ENCODE measurements at regions not wholly inside any gene's neighbourhood (a gene's known extent, or its start where the extent isn't known, plus 50 kb on each side); places are given as distances from the start of the nearest gene placed in this dataset.

- DNase-seq (ENCODE audit: low read depth in 1 of 2, low spot score in 1 of 2) (no peak), ATAC-seq (no peak), FAIRE-seq (no peak)
- peaks cover 11% of the 10 kb centered on the region; the same call in 2 of the 3 replicates for H3K4me1 ChIP-seq
- no peak overlapping the region for H3K27ac ChIP-seq
- no peaks in the 10 kb centered on the region for H3K9me3 ChIP-seq
- peak overlapping the region; percentile 22; the same call in 1 of the 3 replicates for H3K4me2 ChIP-seq
- WGBS (ENCODE audit: missing lambda C conversion rate), result 46% methylated on average over 2 of the region's 2 CpGs
- TF ChIP-seq HOXB13 (CRISPR knock-in tag; IDR thresholded peaks at IDR 0.05; ENCODE audit: low read depth) (no peak), MAFK (IDR thresholded peaks at IDR 0.05; ENCODE audit: partially characterized antibody) (peak; percentile 18), POLR2AphosphoS2 (conservative IDR thresholded peaks at IDR 0.05; ENCODE audit: low read length) (no peak), HOXA7 (CRISPR knock-in tag; IDR thresholded peaks at IDR 0.05) (no peak), CHD2 (IDR thresholded peaks at IDR 0.05; ENCODE audit: low read length, partially characterized antibody) (no peak), USF2 (IDR thresholded peaks at IDR 0.05) (no peak), PHF8 (IDR thresholded peaks at IDR 0.05; ENCODE audit: borderline replicate concordance, low read depth) (no peak), RARB (CRISPR knock-in tag; IDR thresholded peaks at IDR 0.05) (no peak)
- TF ChIP-seq, protein P1, sequence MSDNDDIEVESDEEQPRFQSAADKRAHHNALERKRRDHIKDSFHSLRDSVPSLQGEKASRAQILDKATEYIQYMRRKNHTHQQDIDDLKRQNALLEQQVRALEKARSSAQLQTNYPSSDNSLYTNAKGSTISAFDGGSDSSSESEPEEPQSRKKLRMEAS (IDR thresholded peaks at IDR 0.05), result no peak
- POLR2A ChIA-PET, result no interaction called here
- CTCF ChIA-PET, result interaction anchor here (0.8 to 5.0 kb wide), 2 partner anchors 38 to 282 kb away, joined by 3 to 53 read pairs; no protein-coding TSS in a partner anchor
- H3K4me3 ChIP-seq, result no peak overlapping the region
Observed at GRCh38 chr21:34205811-34206571, 132.6 kb downstream of the MRPS6 start.

- Histone ChIP-seq H3K27ac (no peak overlapping the region), H3K4me3 (no peak overlapping the region), H3K4me2 (no peak overlapping the region), H3K4me1 (no peaks in the 10 kb centered on the region), H3K9me3 (peaks cover 9% of the 10 kb centered on the region; the same call in 1 of the 3 replicates)
- DNase-seq (ENCODE audit: low read depth in 1 of 2, low spot score in 1 of 2) (no peak), ATAC-seq (no peak), FAIRE-seq (no peak)
- ChIA-PET CTCF (interaction anchor here (1.2 kb wide), 1 partner anchor 12 kb away, joined by 3 read pairs; no protein-coding TSS in a partner anchor), POLR2A (no interaction called here)
- no peak for TF ChIP-seq KDM5A (IDR thresholded peaks at IDR 0.05)
- no peak for TF ChIP-seq MAZ (IDR thresholded peaks at IDR 0.05; ENCODE audit: borderline replicate concordance, low read depth, low read length)
- no peak for TF ChIP-seq PHF8 (IDR thresholded peaks at IDR 0.05; ENCODE audit: borderline replicate concordance, low read depth)
- TF ChIP-seq NFE2L2 (conservative IDR thresholded peaks at IDR 0.05; ENCODE audit: low read length), result no peak
- TF ChIP-seq, protein P2, sequence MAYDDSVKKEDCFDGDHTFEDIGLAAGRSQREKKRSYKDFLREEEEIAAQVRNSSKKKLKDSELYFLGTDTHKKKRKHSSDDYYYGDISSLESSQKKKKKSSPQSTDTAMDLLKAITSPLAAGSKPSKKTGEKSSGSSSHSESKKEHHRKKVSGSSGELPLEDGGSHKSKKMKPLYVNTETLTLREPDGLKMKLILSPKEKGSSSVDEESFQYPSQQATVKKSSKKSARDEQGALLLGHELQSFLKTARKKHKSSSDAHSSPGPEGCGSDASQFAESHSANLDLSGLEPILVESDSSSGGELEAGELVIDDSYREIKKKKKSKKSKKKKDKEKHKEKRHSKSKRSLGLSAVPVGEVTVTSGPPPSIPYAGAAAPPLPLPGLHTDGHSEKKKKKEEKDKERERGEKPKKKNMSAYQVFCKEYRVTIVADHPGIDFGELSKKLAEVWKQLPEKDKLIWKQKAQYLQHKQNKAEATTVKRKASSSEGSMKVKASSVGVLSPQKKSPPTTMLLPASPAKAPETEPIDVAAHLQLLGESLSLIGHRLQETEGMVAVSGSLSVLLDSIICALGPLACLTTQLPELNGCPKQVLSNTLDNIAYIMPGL (CRISPR knock-in tag; IDR thresholded peaks at IDR 0.05; ENCODE audit: borderline replicate concordance), result no peak
- TF ChIP-seq EP300 (IDR thresholded peaks at IDR 0.05), result no peak
- no peak for TF ChIP-seq FOXS1 (CRISPR knock-in tag; IDR thresholded peaks at IDR 0.05)
- no peak for TF ChIP-seq CBX2 (IDR thresholded peaks at IDR 0.05; ENCODE audit: borderline replicate concordance, low read depth)
Observed at GRCh38 chr21:34213959-34214358, 140.6 kb downstream of the MRPS6 start.

- POLR2A ChIA-PET, result no interaction called here
- Histone ChIP-seq H3K4me1 (no peaks in the 10 kb centered on the region), H3K4me2 (no peak overlapping the region), H3K4me3 (no peak overlapping the region), H3K27ac (no peak overlapping the region), H3K9me3 (peaks cover 9% of the 10 kb centered on the region; the same call in 1 of the 3 replicates)
- CTCF ChIA-PET, result no interaction called here
- TF ChIP-seq PHF8 (IDR thresholded peaks at IDR 0.05; ENCODE audit: borderline replicate concordance, low read depth) (no peak), EHF (CRISPR knock-in tag; IDR thresholded peaks at IDR 0.05) (no peak), RAD21 (conservative IDR thresholded peaks at IDR 0.05 in 1 of 2, IDR thresholded peaks at IDR 0.05 in 1 of 2) (no peak), RCOR1 (IDR thresholded peaks at IDR 0.05; ENCODE audit: low read depth, low read length) (no peak), JUNB (IDR thresholded peaks at IDR 0.05) (no peak), ESRRA (IDR thresholded peaks at IDR 0.05; ENCODE audit: borderline replicate concordance, low read length) (no peak), KDM1A (IDR thresholded peaks at IDR 0.05; ENCODE audit: low read depth) (no peak)
- no peak for FAIRE-seq
- WGBS (ENCODE audit: missing lambda C conversion rate), result 54% methylated on average over 4 of the region's 4 CpGs
- ATAC-seq, result no peak
- no peak for DNase-seq (ENCODE audit: low read depth in 1 of 2, low spot score in 1 of 2)
Observed at GRCh38 chr21:34215501-34215900, 142.1 kb downstream of the MRPS6 start.
